ENCODE measurements at regions not wholly inside any gene's neighbourhood (a gene's known extent, or its start where the extent isn't known, plus 50 kb on each side); places are given as distances from the start of the nearest gene placed in this dataset.

DNA sequence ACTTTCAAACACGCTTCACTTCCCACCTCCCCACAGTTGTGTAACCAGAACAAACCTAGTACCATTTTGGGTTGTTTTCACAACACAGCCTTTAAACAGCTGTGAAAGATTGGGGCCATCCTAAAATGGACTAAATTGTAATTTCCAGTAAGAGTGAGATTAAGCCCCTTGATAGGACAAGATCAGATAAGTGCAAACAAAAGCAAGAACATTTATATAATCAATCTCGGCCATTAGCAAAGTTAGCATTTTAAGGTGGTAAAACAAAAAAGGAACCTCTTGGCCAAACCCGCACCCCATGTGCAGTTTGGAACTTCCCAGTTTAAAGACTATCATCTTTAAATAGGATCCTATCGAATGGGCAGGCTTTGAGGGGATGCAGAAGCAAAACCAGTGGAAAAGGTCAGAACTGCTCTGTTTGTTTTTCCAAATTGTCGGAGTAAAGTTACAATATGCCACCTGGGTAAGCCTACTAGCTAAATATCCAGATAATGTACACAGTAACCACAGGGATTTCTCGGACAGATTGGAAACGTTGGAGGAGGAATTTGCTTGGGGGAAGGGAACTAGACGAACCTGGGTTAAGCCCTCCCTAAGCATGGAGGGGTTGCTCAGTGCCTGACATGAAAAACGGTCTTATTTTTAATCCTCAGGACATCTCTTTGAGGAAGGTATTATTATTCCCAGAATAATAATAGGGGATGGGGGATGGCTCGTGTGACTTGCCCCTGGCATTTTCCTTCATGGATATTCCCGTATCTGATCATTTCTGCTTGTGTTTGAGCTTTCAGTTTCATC is 159.8 kb upstream of the SALL4 start:
- TF ChIP-seq POLR2A (IDR thresholded peaks at IDR 0.05), result no peak
- TF ChIP-seq, protein P1, sequence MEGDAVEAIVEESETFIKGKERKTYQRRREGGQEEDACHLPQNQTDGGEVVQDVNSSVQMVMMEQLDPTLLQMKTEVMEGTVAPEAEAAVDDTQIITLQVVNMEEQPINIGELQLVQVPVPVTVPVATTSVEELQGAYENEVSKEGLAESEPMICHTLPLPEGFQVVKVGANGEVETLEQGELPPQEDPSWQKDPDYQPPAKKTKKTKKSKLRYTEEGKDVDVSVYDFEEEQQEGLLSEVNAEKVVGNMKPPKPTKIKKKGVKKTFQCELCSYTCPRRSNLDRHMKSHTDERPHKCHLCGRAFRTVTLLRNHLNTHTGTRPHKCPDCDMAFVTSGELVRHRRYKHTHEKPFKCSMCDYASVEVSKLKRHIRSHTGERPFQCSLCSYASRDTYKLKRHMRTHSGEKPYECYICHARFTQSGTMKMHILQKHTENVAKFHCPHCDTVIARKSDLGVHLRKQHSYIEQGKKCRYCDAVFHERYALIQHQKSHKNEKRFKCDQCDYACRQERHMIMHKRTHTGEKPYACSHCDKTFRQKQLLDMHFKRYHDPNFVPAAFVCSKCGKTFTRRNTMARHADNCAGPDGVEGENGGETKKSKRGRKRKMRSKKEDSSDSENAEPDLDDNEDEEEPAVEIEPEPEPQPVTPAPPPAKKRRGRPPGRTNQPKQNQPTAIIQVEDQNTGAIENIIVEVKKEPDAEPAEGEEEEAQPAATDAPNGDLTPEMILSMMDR (IDR thresholded peaks at IDR 0.05), result no peak

Measured in adrenal gland (tissue), 5 donors.